Frontal cortex (tissue), 3 donors: ENCODE measurements at regions not wholly inside any gene's neighbourhood (a gene's known extent, or its start where the extent isn't known, plus 50 kb on each side); places are given as distances from the start of the nearest gene placed in this dataset.
"Not testable (repeated sequence)": the region's sequence is repeated elsewhere in the genome, so short reads cannot be mapped to it uniquely, and the experiment has no call there.

ENCODE experiments used
- DNase-seq, 2 donors: peaks; one replicate each; pipeline ENCODE4 v3.0.0; 2012; ENCODE audit warnings: low spot score in 2 of 2
- FAIRE-seq: peaks from 2 replicates; lab custom pipeline; 2012; peaks lifted over from hg19 to GRCh38; lab: Jason Lieb, UNC
- donor health status: control.
- donor health status: control.
- donor health status: control.

DNA sequence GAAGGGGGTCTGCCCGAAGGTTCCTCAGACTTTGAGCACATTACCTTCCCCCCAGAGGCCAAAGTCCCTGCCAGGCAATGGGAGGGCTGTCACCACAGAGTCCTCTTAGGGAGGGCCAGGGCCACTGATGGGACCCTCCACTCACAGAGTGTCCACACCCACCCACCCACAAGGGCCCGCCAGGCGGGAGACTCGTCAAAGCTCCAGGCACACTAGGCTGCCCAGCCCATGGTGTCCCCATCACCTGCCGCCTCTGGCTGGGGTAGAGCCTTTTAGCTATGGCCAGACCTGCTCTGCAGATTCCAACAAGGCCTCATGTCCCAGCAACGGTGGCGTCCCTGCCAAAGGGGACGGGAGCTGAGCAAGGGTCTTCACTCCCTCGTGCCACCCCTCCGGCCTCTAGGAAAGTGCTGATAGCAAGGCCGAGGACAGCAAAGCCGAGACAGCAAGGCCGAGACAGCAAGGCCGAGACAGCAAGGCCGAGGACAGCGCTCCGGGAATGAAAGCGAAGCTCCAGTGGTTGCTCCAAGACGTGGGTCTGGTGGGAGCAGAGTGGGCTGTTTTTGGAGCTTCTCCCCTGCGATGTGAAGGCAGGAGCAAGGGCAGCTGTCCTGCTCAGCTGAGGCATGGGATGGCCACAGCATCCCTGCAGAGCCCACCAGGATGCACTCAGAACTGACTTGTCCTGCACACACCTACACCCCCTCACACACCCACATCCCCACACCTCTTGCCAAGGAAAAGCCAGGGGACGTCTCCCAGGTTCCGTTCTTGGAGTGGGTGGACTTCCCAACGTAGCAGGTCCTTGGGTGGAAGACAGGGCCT lies 123.4 kb downstream of the CRYAA start:
- no peak for DNase-seq

DNA sequence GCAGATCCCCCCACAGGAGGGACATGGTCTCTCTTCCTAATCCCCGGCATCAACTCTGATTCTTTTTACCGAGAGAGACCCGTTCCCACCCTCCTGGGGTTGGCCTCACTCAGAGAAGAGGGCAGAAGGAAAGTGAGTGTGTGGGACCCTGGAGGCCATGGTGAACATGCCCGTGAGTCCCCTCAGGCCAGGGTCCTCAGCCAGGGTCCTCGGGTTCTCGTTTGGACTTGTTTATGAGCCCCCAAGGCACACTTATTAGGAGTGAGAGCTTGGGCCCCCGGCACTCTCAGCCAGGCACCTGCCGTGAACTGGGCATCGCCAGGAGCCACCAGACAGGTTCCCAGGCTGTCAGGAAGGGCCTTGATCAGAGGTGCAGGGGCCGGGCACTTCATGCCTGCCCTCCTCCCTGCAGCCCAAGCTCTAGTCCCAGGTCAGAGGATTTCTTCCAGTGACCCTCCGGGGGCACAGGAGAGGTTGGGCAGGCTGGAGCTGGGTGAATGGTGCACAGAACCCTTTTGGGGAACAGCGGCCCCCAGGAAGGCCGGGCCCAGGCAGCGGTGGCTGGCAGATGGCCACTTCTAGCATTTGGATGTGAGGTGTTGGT lies 122.6 kb downstream of the CRYAA start:
- no peak for DNase-seq
- FAIRE-seq, result no peak

More for the DNA sequence above, 123.4 kb downstream of the CRYAA start:
- no peak for FAIRE-seq

- FAIRE-seq (no peak), DNase-seq (no peak)
Observed at GRCh38 chr21:43290421-43291346, 121.9 kb downstream of the CRYAA start.

GRCh38 chr21:43289966-43290365 lies 121.2 kb downstream of the CRYAA start:
- DNase-seq, result no peak
- no peak for FAIRE-seq

DNA sequence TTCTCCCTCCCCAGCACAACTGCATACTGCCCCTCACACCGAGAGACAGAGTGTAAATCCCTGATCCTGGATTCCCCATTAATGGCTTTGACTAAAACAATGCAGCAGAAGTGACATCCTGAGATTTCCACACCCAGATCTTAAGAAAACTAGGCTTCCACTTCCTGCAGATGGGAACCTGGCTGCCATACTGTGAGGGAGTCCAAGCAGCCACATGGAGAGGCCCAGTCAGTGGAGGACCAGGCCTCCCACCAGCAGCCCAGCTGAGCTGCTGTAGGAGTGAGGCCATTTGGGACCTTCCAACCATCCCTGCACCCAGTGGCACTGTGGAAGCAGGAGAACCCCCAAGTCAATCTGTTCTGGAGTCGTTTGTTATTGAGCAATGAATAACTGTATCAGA lies 120.6 kb downstream of the CRYAA start:
- FAIRE-seq (no peak), DNase-seq (no peak)

GRCh38 chr21:43287795-43288755 lies 119.3 kb downstream of the CRYAA start:
- DNase-seq, result no peak
- no peak for FAIRE-seq

- DNase-seq, result no peak
- FAIRE-seq, result no peak
Observed at GRCh38 chr21:43287111-43287760, 118.4 kb downstream of the CRYAA start.

DNA sequence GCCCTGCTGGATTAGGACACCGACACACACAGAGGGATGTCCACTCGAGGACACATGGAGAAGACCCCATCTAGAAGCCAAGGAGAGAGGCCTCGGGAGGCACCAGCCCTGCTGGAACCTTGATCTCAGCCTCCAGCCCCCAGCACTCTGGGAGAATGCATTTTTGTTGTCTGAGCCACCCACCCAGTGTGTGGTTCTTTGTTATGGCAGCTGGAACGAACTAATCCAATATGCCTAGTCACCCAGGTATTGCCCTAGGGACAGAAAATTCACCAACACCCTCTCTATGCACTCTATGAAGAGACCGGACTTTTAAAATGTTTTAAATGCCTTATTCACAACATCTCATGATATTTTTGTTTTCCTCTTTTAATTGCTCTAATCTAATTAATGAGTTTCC lies 117.4 kb downstream of the CRYAA start:
- no peak for FAIRE-seq

DNA sequence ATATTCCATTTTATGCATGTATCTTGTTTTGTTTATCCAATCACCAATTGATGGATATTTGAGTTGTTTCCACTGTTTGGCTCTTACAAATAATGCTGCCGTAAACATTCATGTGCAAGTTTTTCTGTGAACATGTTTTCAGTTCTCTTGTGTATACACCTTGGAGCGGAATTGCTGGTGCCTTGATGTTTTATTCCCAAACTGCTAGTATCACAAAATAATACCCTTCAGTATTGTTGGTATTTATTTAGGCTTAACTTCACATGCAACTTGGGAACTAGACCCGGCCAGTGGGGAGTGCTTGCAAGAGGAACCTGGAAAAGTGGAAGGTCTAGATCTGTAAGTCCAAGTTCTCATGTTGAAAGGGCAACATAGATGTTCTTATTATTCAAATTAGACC lies 115.9 kb downstream of the CRYAA start:
- FAIRE-seq (no peak), DNase-seq (no peak)

More for the DNA sequence above, 117.4 kb downstream of the CRYAA start:
- no peak for DNase-seq

DNA sequence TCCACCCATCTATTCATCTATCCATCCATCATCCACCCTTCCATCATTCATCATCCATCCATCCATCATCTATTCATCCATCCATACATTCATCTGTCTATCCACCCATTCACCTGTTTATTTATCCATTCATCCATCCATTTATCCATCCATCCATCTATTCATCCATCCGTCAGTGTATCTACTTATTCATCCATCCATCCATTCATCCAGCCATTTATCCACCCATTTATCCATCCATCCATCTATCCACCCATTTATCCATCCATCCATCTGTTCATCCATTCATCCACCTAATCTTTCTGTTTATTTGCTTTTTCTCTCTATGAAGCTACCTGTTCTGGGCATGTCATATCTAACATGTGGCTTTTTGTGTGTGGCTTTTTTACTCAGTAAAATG lies 115.4 kb downstream of the CRYAA start:
- no peak for DNase-seq
- FAIRE-seq, result no peak

DNA sequence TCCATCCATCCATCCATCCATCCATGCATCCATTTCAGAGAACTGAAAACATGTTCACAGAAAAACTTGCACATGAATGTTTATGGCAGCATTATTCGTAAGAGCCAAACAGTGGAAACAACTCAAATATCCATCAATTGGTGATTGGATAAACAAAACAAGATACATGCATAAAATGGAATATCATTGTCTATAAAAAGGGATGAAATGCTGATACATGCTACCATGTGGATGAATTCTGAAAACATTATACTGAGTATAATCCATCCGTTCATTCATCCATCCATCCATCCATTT lies 115.1 kb downstream of the CRYAA start:
- FAIRE-seq, DNase-seq: not testable (repeated sequence)

- DNase-seq (no peak), FAIRE-seq (no peak)
Observed at GRCh38 chr21:43283136-43283924, 114.5 kb downstream of the CRYAA start.

DNA sequence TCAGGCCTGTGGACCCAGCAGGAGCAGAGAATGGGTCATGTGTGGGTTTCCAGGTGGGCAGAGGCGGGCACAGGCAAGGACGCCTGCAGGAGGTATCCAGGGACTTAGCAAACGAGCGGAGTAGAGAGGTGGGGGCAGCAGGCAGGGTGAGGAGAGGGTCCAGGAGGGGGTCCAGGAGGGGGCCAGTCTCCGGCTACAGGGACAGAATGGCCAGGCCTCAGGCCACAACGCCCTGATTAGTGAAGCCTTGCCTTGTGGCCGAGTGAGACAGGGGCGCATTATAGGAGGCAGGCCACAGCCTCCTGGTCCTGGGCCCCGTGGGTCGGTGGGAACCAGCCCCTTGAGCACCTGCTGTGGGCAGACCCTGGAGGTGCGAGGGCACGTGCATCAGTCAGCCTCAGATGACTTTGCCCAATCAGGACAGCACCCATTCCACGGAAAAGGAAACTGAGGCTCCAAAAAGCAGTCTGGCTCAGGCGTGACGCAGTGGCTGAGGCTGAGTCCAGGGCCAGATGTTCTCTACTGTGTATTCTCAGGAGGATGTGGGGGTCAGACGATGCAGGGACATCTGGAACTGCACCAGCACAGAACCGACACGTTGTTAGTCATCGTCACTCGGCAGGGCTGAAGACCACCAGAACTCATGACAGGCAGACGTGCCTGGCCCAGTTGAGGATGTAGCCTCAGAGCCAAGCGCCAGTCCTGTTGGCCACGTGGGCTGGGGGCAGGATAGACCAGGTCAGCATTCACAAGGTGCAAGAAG lies 113.7 kb downstream of the CRYAA start:
- FAIRE-seq (no peak), DNase-seq (no peak)

DNA sequence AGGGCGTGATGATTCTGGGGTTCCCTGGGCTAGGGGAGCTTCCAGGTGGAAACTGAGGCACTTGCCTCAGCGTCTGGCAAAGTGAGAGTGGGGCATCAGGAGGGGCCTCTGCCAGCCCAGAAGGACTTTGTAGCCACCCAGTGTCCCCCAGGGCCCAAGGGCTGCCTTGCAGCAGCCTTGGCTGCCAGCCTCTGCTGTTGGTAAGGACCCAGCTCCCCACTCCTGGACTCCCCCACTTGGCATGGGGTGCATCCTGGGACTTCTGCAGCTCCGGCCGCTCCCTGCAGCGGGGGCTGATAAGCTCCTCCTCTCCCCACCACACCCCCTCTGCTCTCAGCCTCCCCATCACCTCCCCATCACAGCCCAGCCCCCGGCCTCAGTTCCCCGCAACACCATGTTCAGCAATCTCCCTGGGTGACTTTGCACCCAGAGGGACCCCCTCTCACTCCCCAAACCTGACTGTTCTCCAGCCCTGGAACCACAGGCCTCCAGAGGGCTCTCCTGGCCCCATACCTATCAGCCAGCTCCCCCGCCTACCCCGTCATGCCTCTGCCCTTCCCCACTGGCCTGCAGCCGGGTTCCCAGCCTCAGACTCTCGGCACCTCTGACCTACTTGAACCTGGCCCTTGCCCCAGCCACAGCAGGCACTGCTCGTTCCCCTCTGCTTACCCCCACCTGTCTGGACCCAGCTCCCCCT lies 113.0 kb downstream of the CRYAA start:
- FAIRE-seq (no peak), DNase-seq (no peak)

GRCh38 chr21:43280949-43281633 lies 112.3 kb downstream of the CRYAA start:
- DNase-seq, result no peak
- no peak for FAIRE-seq

DNA sequence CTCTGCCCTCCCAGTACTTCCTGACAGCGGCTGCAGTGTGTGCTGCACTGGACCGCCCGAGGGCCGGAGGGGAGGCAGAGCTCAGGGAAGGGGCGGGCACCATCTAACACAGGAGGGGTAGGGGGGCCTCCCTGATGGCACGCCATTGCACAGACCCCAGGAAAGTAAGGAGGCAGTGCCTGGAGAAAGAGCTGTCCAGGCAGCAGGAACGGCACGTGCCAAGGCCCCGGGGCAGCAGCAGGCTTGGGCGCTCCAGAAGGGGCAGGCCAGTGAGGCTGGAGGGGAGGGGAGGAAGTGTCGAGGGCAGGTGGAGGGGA lies 110.7 kb downstream of the CRYAA start:
- no peak for FAIRE-seq

More for the DNA sequence above, 110.7 kb downstream of the CRYAA start:
- no peak for DNase-seq
